GM23338 (cell line): ENCODE measurements at regions not wholly inside any gene's neighbourhood (a gene's known extent, or its start where the extent isn't known, plus 50 kb on each side); places are given as distances from the start of the nearest gene placed in this dataset.

ENCODE experiments used
- ATAC-seq: fragments of 200-7000 bp; cut with Tn5 transposase; 3 replicates; pipeline ENCODE4 v1.9.1; 2020
- DNase-seq: peaks from one replicate; pipeline ENCODE4 v3.0.0-alpha.2; 2015; ENCODE audit warnings: low spot score
- H2AFZ ChIP-seq: fragments of 200-600 bp; sonication (generic); 2 replicates; pipeline ENCODE4 v1.8.0; 2016; ENCODE audit warnings: antibody characterized with exemption, mild to moderate bottlenecking, moderate library complexity
- H3F3A ChIP-seq: fragments of 200-600 bp; sonication (generic); replicated peaks from 2 replicates; pipeline ENCODE4 v1.8.0; 2017; ENCODE audit warnings: antibody characterized with exemption, mixed run types, low read depth
- H3K27ac ChIP-seq: fragments of 200-600 bp; sonication (generic); 2 replicates; pipeline ENCODE4 v1.6.1; 2016; ENCODE audit warnings: low read depth
- H3K27me3 ChIP-seq: fragments of 200-600 bp; sonication (generic); 2 replicates; pipeline ENCODE4 v1.8.0; 2016; ENCODE audit warnings: mild to moderate bottlenecking, mixed run types, moderate library complexity; ENCODE audit not compliant: insufficient read depth
- H3K36me3 ChIP-seq: fragments of 200-600 bp; sonication (generic); 2 replicates; pipeline ENCODE4 v1.8.0; 2016; ENCODE audit warnings: mild to moderate bottlenecking; ENCODE audit not compliant: insufficient read depth
- H3K4me1 ChIP-seq: fragments of 200-600 bp; sonication (generic); 2 replicates; pipeline ENCODE4 v1.8.0; 2016; ENCODE audit warnings: mild to moderate bottlenecking, moderate library complexity; ENCODE audit not compliant: insufficient read depth
- H3K4me2 ChIP-seq: fragments of 200-600 bp; sonication (generic); 2 replicates; pipeline ENCODE4 v1.7.1; 2017; ENCODE audit warnings: mixed run types
- H3K4me3 ChIP-seq: fragments of 200-600 bp; sonication (generic); 2 replicates; pipeline ENCODE4 v1.6.1; 2016; ENCODE audit warnings: mixed run types
- H3K79me2 ChIP-seq: fragments of 200-600 bp; sonication (generic); replicated peaks from 2 replicates; pipeline ENCODE4 v1.8.0; 2017; ENCODE audit warnings: mild to moderate bottlenecking; ENCODE audit not compliant: insufficient read depth
- H3K9me2 ChIP-seq: fragments of 200-600 bp; sonication (generic); 2 replicates; pipeline ENCODE4 v1.8.0; 2017; ENCODE audit not compliant: insufficient read depth
- H4K20me1 ChIP-seq: fragments of 200-600 bp; sonication (generic); replicated peaks from 2 replicates; pipeline ENCODE4 v1.8.0; 2017; ENCODE audit warnings: mild to moderate bottlenecking; ENCODE audit not compliant: insufficient read depth
- H3K27ac Mint-ChIP-seq: 2 replicates; pipeline ENCODE4 v1.8.0; 2020; ENCODE audit warnings: inconsistent platforms, mild to moderate bottlenecking, moderate library complexity, mixed read lengths
- H3K27me3 Mint-ChIP-seq: 3 replicates; pipeline ENCODE4 v1.8.0; 2022; ENCODE audit warnings: low read depth, mild to moderate bottlenecking, moderate library complexity, mixed read lengths, inconsistent platforms; ENCODE audit not compliant: insufficient read depth, poor library complexity
- H3K36me3 Mint-ChIP-seq: 3 replicates; pipeline ENCODE4 v1.8.0; 2021; ENCODE audit warnings: low read depth, mild to moderate bottlenecking, inconsistent platforms, moderate library complexity, mixed read lengths
- H3K4me1 Mint-ChIP-seq: 3 replicates; pipeline ENCODE4 v1.8.0; 2020; ENCODE audit warnings: mild to moderate bottlenecking, inconsistent platforms, mixed read lengths
- H3K4me3 Mint-ChIP-seq: 3 replicates; pipeline ENCODE4 v1.8.0; 2021; ENCODE audit warnings: moderate library complexity, mild to moderate bottlenecking, inconsistent platforms, mixed read lengths
- H3K9me3 Mint-ChIP-seq: 3 replicates; pipeline ENCODE4 v1.8.0; 2020; ENCODE audit warnings: moderate library complexity, mild to moderate bottlenecking, inconsistent platforms, mixed read lengths
- CREB1 ChIP-seq: fragments of 250-450 bp; sonication (Bioruptor Pico); IDR thresholded peaks from 2 replicates; pipeline ENCODE4 v1.5.0; 2020; ENCODE audit warnings: low read depth, mild to moderate bottlenecking, moderate library complexity
- CTCF ChIP-seq, 2 experiments: fragments of 200-600 bp in 1 of 2; sonication (generic) in 1 of 2; conservative IDR thresholded peaks; 2 replicates each; pipeline versions ENCODE4 v1.5.1 to v1.6.1; 2016 to 2017; ENCODE audit warnings: antibody characterized with exemption in 2 of 2, low read depth in 2 of 2, mild to moderate bottlenecking in 2 of 2, moderate library complexity in 1 of 2
- EZH2 ChIP-seq: fragments of 200-600 bp; sonication (generic); IDR thresholded peaks from one replicate; pipeline ENCODE4 v1.8.0; 2017; ENCODE audit warnings: antibody characterized with exemption, mild to moderate bottlenecking, low read depth; ENCODE audit not compliant: unreplicated experiment
- EZH2phosphoT487 ChIP-seq: fragments of 200-600 bp; sonication (generic); IDR thresholded peaks from one replicate; pipeline ENCODE4 v1.8.1; 2018; ENCODE audit warnings: antibody characterized with exemption; ENCODE audit not compliant: unreplicated experiment
- JUNB ChIP-seq: IDR thresholded peaks from one replicate; pipeline ENCODE4 v1.6.1; 2016; ENCODE audit warnings: antibody characterized with exemption; ENCODE audit not compliant: unreplicated experiment
- NANOG ChIP-seq: IDR thresholded peaks from 2 replicates; pipeline ENCODE4 v1.6.1; 2016; ENCODE audit warnings: antibody characterized with exemption, borderline replicate concordance
- REST ChIP-seq: IDR thresholded peaks from one replicate; pipeline ENCODE4 v1.6.1; 2018; ENCODE audit warnings: antibody characterized with exemption; ENCODE audit not compliant: unreplicated experiment
- STAT1 ChIP-seq: IDR thresholded peaks from one replicate; pipeline ENCODE4 v1.6.1; 2016; ENCODE audit warnings: antibody characterized with exemption; ENCODE audit not compliant: unreplicated experiment
- ZNF114 ChIP-seq: fragments of 250-450 bp; sonication (Bioruptor Pico); IDR thresholded peaks from 2 replicates; pipeline ENCODE4 v1.5.0; 2020; ENCODE audit warnings: mild to moderate bottlenecking, moderate library complexity
- TF ChIP-seq, protein P1 (sequence below): IDR thresholded peaks from 2 replicates; pipeline ENCODE4 v1.6.1; 2016; ENCODE audit warnings: antibody characterized with exemption

DNA sequence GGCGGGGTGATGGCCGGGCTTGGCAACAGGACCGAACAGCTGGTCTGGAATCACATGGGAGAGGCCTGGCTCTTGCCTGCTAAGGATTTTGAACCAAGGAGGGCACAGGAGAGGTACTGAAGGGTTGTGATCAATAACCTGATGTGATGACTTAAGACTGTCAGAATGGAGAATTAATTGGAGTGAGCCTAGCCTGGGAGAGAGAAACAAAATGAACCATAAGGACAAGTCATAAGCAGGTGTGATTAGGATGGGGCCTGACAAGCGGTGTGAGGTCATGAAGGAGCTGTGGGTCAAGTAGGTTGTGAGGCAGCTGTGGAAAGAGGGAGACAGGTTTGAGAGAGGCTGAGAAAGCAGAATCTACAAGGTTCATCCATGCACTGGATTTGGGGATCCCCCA is 104.6 kb downstream of the MED10 start:
- Histone ChIP-seq H3K4me1 (no peaks in the 10 kb centered on the region), H3K36me3 (no peaks in the 10 kb centered on the region), H3K9me2 (no peaks in the 10 kb centered on the region), H3K27me3 (no peaks in the 10 kb centered on the region), H3F3A (no peaks in the 10 kb centered on the region), H3K4me3 (no peak overlapping the region), H3K4me2 (no peak overlapping the region), H2AFZ (no peak overlapping the region), H3K27ac (no peak overlapping the region), H4K20me1 (no peaks in the 10 kb centered on the region), H3K79me2 (no peaks in the 10 kb centered on the region)
- Mint-ChIP-seq H3K4me1 (no peaks in the 10 kb centered on the region), H3K27ac (no peak overlapping the region), H3K9me3 (0 out of 3 replicates have a peak, but pooled peaks cover 3% of the 10 kb centered on the region), H3K4me3 (no peak overlapping the region), H3K27me3 (peaks cover 4% of the 10 kb centered on the region), H3K36me3 (no peaks in the 10 kb centered on the region)
- ATAC-seq: no peak
- TF ChIP-seq NANOG: no peak
- TF ChIP-seq JUNB: no peak
- TF ChIP-seq, protein P1, sequence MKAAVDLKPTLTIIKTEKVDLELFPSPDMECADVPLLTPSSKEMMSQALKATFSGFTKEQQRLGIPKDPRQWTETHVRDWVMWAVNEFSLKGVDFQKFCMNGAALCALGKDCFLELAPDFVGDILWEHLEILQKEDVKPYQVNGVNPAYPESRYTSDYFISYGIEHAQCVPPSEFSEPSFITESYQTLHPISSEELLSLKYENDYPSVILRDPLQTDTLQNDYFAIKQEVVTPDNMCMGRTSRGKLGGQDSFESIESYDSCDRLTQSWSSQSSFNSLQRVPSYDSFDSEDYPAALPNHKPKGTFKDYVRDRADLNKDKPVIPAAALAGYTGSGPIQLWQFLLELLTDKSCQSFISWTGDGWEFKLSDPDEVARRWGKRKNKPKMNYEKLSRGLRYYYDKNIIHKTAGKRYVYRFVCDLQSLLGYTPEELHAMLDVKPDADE: no peak
- no peak for TF ChIP-seq EZH2phosphoT487
- no peak for TF ChIP-seq CTCF (conservative IDR thresholded peaks at IDR 0.05; ENCODE audit: low read depth in 2 of 2)
- no peak for TF ChIP-seq ZNF114 (CRISPR knock-in tag)
- no peak for TF ChIP-seq REST
- no peak for TF ChIP-seq CREB1 (CRISPR knock-in tag)
- TF ChIP-seq EZH2: no peak
- no peak for TF ChIP-seq STAT1
- DNase-seq: no peak
